ENCODE measurements at regions not wholly inside any gene's neighbourhood (a gene's known extent, or its start where the extent isn't known, plus 50 kb on each side); places are given as distances from the start of the nearest gene placed in this dataset.

GRCh38 chr7:132024290-132024689, 467.9 kb upstream of the PODXL start:
- Histone ChIP-seq H3K18ac (ENCODE audit: low read depth, low read length) (no peak overlapping the region), H3K56ac (ENCODE audit: extremely low read depth, insufficient read depth, low read length) (no peak overlapping the region), H3K27me3 (ENCODE audit: control insufficient read depth, insufficient read depth, low read length) (no peaks in the 10 kb centered on the region), H4K8ac (ENCODE audit: low read depth in 2 of 2, low read length in 2 of 2) (no peak overlapping the region), H3K4me3 (ENCODE audit: insufficient read depth, low read depth, low read length) (no peak overlapping the region), H3K23ac (ENCODE audit: low read depth, low read length) (no peak overlapping the region), H2AFZ (replicated peaks; ENCODE audit: low read length, poor library complexity) (no peak overlapping the region), H4K20me1 (ENCODE audit: insufficient read depth, low read length) (no peaks in the 10 kb centered on the region), H2BK20ac (ENCODE audit: low read depth, low read length) (no peak overlapping the region), H2BK15ac (ENCODE audit: low read depth, low read length) (no peak overlapping the region), H3K9me3 (ENCODE audit: control insufficient read depth, insufficient read depth, low read length) (no peaks in the 10 kb centered on the region; the same call in 1 of the 2 replicates), H3K9ac (ENCODE audit: low read depth, low read length) (no peak overlapping the region), H3K4me1 (ENCODE audit: control insufficient read depth, insufficient read depth, low read length) (no peaks in the 10 kb centered on the region), H3K9me1 (ENCODE audit: insufficient read depth, low read length) (no peaks in the 10 kb centered on the region), H4K91ac (ENCODE audit: insufficient read depth, low read depth, low read length) (no peak overlapping the region), H2AK9ac (replicated peaks; ENCODE audit: low read depth, low read length, poor library complexity) (no peak overlapping the region), H2BK120ac (ENCODE audit: low read depth, low read length) (no peak overlapping the region), H3K79me1 (ENCODE audit: low read depth in 1 of 2, low read length in 2 of 2) (no peaks in the 10 kb centered on the region), H3K27ac (ENCODE audit: insufficient read depth, low read length) (no peak overlapping the region), H2BK5ac (ENCODE audit: low read depth, low read length, poor library complexity, severe bottlenecking) (no peak overlapping the region), H4K5ac (ENCODE audit: low read depth, low read length) (no peak overlapping the region), H2AK5ac (ENCODE audit: low read depth, low read length) (no peak overlapping the region), H3K4me2 (ENCODE audit: low read depth, low read length) (no peak overlapping the region), H3K14ac (replicated peaks; ENCODE audit: low read depth, low read length) (no peak overlapping the region), H3K4ac (ENCODE audit: low read depth, low read length) (no peak overlapping the region), H3K36me3 (ENCODE audit: control insufficient read depth, insufficient read depth, low read length) (no peaks in the 10 kb centered on the region)
- POLR2A ChIA-PET (ENCODE audit: unreplicated experiment) = no interaction called here
- no TSS peak for BruUV-seq (replicated peaks)
- no peak for DNase-seq
- intact Hi-C loops (cut with micrococcal nuclease) = no loop called here
- TF ChIP-seq CHD1 (IDR thresholded peaks at IDR 0.05; ENCODE audit: low read depth, low read length) = no peak
- TF ChIP-seq MXI1 (IDR thresholded peaks at IDR 0.05; ENCODE audit: borderline replicate concordance, low read depth, low read length) = no peak
- TF ChIP-seq CEBPB (IDR thresholded peaks at IDR 0.05; ENCODE audit: low read depth, low read length) = no peak
- no peak for TF ChIP-seq POLR2A (IDR thresholded peaks at IDR 0.05; ENCODE audit: low read depth, low read length)
- TF ChIP-seq RFX5 (IDR thresholded peaks at IDR 0.05; ENCODE audit: low read depth, low read length) = no peak
- no peak for TF ChIP-seq ELK1 (IDR thresholded peaks at IDR 0.05; ENCODE audit: borderline replicate concordance, low read depth, low read length)
- no peak for TF ChIP-seq MAFK (IDR thresholded peaks at IDR 0.05; ENCODE audit: low read depth, low read length)
- TF ChIP-seq CTCF (conservative IDR thresholded peaks at IDR 0.05; ENCODE audit: low read depth, low read length) = no peak
- no peak for TF ChIP-seq USF2 (IDR thresholded peaks at IDR 0.05; ENCODE audit: low read depth, low read length)
- TF ChIP-seq RAD21 (IDR thresholded peaks at IDR 0.05; ENCODE audit: low read length) = no peak
- TF ChIP-seq BHLHE40 (IDR thresholded peaks at IDR 0.05; ENCODE audit: low read depth, low read length) = no peak
- no peak for TF ChIP-seq RCOR1 (IDR thresholded peaks at IDR 0.05; ENCODE audit: insufficient replicate concordance, low read length)
- TF ChIP-seq NFE2L2 (IDR thresholded peaks at IDR 0.05; ENCODE audit: low read depth, low read length) = no peak
- no peak for TF ChIP-seq FOS (IDR thresholded peaks at IDR 0.05; ENCODE audit: low read depth, low read length)
- no peak for TF ChIP-seq MAZ (IDR thresholded peaks at IDR 0.05; ENCODE audit: borderline replicate concordance, low read depth, low read length)
- TF ChIP-seq SMC3 (IDR thresholded peaks at IDR 0.05; ENCODE audit: low read depth, low read length) = no peak
- dilution Hi-C loops (cut with HindIII; ENCODE audit: low sequenced_read_pairs, unreplicated experiment) = no loop called here
- no peak for ATAC-seq (ENCODE audit: low read depth)
- in situ Hi-C loops (cut with MboI; ENCODE audit: low sequenced_read_pairs) = no loop called here
- CTCF ChIA-PET = no interaction called here
- WGBS, 2 experiments (ENCODE audit: extremely low coverage in 2 of 2, insufficient read length in 1 of 2) = 55% methylated on average over 2 of the region's 6 CpGs; no CpG with 5 or more reads in 1 of the 2 experiments

Measured in IMR-90 (cell line).